GM12891 (cell line): ENCODE measurements at regions not wholly inside any gene's neighbourhood (a gene's known extent, or its start where the extent isn't known, plus 50 kb on each side); places are given as distances from the start of the nearest gene placed in this dataset.

Experiments used
- POLR2A ChIP-seq: IDR thresholded peaks from 2 replicates; pipeline ENCODE4 v1.6.1; 2011; ENCODE audit warnings: low read depth, low read length, control low read depth
- POLR2AphosphoS5 ChIP-seq: IDR thresholded peaks from 2 replicates; pipeline ENCODE4 v1.6.1; 2011; ENCODE audit warnings: low read depth, low read length, control low read depth
- TAF1 ChIP-seq: IDR thresholded peaks from 2 replicates; pipeline ENCODE4 v1.6.1; 2011; ENCODE audit warnings: low read depth, low read length, control low read depth

GRCh38 chr3:5692446-5692845, 504.9 kb downstream of the EDEM1 start:
- TF ChIP-seq POLR2AphosphoS5: no peak
- no peak for TF ChIP-seq TAF1
- TF ChIP-seq POLR2A: no peak
